ENCODE measurements at regions not wholly inside any gene's neighbourhood (a gene's known extent, or its start where the extent isn't known, plus 50 kb on each side); places are given as distances from the start of the nearest gene placed in this dataset.

DNA sequence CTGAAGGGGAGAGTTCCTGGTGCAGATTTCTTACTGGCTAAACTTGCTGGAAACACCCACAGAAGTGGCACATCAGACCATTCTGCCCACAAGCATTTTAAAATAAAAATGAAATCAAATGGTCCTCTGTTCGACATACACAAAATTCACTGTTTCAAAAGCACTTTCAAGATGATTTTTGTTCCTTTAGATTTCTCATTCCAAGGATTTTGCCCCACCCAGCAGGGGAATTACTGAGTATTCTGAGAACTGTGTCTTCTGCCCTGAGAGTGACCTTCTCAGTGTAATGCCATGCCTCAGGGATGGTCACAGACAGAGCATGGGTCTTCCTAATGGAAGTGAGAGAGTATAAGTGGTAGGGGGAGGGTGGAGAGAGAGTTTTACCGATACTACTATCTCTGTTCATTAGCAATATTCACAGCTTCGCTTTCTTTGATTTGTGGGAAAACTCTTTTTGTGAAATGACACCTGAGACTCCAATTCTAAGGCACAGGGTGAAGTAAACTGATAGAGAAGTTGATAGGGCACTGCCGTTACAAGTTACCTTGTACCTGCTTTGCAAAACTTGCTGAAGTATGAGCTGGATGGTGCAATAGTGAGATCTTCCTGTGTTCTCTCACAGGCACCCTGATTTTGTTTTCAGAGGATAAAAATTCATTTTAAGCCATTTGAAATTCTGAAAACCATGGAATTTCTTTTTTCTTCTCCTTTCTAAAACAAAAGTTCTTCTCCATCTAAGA lies 95.8 kb upstream of the CD180 start:
- H2AK5ac ChIP-seq (ENCODE audit: insufficient read length, low read length) = no peak overlapping the region
- no peak overlapping the region for H3K56ac ChIP-seq (ENCODE audit: insufficient read length, low read depth, low read length)
- H2AFZ ChIP-seq (ENCODE audit: low read length) = no peak overlapping the region
- H3K23ac ChIP-seq (ENCODE audit: insufficient read length, low read depth, low read length) = no peak overlapping the region
- H3K23me2 ChIP-seq (ENCODE audit: insufficient read length, low read depth, low read length, poor library complexity, severe bottlenecking) = no peaks in the 10 kb centered on the region
- H4K5ac ChIP-seq (ENCODE audit: insufficient read length, low read depth, low read length) = no peak overlapping the region
- H3K36me3 Mint-ChIP-seq (ENCODE audit: insufficient read depth in 1 of 3, low read depth in 3 of 3) = no peaks in the 10 kb centered on the region
- no peak overlapping the region for H2BK20ac ChIP-seq (ENCODE audit: low read depth, low read length, poor library complexity, severe bottlenecking)
- no peak overlapping the region for H3T11ph ChIP-seq (ENCODE audit: low read length)
- H3K18ac ChIP-seq (ENCODE audit: insufficient read length, low read depth, low read length) = no peak overlapping the region
- no peaks in the 10 kb centered on the region for H3K9me3 ChIP-seq (ENCODE audit: control insufficient read depth, low read depth, low read length)
- no peaks in the 10 kb centered on the region for H3K9me3 Mint-ChIP-seq
- H4K91ac ChIP-seq (ENCODE audit: insufficient read length, low read depth, low read length) = no peak overlapping the region
- H2BK12ac ChIP-seq (ENCODE audit: insufficient read length, low read depth, low read length) = no peak overlapping the region
- TF ChIP-seq, protein P1, sequence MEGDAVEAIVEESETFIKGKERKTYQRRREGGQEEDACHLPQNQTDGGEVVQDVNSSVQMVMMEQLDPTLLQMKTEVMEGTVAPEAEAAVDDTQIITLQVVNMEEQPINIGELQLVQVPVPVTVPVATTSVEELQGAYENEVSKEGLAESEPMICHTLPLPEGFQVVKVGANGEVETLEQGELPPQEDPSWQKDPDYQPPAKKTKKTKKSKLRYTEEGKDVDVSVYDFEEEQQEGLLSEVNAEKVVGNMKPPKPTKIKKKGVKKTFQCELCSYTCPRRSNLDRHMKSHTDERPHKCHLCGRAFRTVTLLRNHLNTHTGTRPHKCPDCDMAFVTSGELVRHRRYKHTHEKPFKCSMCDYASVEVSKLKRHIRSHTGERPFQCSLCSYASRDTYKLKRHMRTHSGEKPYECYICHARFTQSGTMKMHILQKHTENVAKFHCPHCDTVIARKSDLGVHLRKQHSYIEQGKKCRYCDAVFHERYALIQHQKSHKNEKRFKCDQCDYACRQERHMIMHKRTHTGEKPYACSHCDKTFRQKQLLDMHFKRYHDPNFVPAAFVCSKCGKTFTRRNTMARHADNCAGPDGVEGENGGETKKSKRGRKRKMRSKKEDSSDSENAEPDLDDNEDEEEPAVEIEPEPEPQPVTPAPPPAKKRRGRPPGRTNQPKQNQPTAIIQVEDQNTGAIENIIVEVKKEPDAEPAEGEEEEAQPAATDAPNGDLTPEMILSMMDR (conservative IDR thresholded peaks at IDR 0.05) = no peak
- H3K27me3 Mint-ChIP-seq (ENCODE audit: low read depth) = no peaks in the 10 kb centered on the region
- H4K8ac ChIP-seq (replicated peaks; ENCODE audit: insufficient read length, low read depth, low read length) = no peak overlapping the region
- no peak overlapping the region for H3K4me2 ChIP-seq (ENCODE audit: insufficient read depth, insufficient read length, low read length)
- H3K4me3 Mint-ChIP-seq = no peak overlapping the region
- H3K79me1 ChIP-seq (ENCODE audit: insufficient read depth, low read depth, low read length, poor library complexity, severe bottlenecking) = no peaks in the 10 kb centered on the region
- no peak overlapping the region for H3K9ac ChIP-seq (ENCODE audit: extremely low read depth, insufficient read length, low read length)
- H3K14ac ChIP-seq (ENCODE audit: insufficient read depth, low read length) = no peak overlapping the region
- no peak overlapping the region for H2BK5ac ChIP-seq (ENCODE audit: insufficient read length, low read length)
- no peaks in the 10 kb centered on the region for H4K20me1 ChIP-seq (ENCODE audit: control insufficient read depth, insufficient read depth, insufficient read length)
- H3K4me1 Mint-ChIP-seq = peaks cover 0 to 5% of the 10 kb centered on the region in 2 experiments; a peak in 2 of 4 replicates
- H3K27ac Mint-ChIP-seq = peak overlapping the region in 1 of 3 experiments; percentile 25; a peak in 1 of 7 replicates
- no peaks in the 10 kb centered on the region for H3K27me3 ChIP-seq (ENCODE audit: insufficient read depth, low read length)
- DNase-seq = no peak
- peaks cover 3% of the 10 kb centered on the region; the same call in 1 of the 2 replicates for H3K4me1 ChIP-seq (ENCODE audit: insufficient read depth, low read length)
- no peaks in the 10 kb centered on the region for H3K79me2 ChIP-seq (ENCODE audit: insufficient read depth, low read length)
- H2BK120ac ChIP-seq (ENCODE audit: low read depth, low read length, poor library complexity, severe bottlenecking) = no peak overlapping the region
- no CpG with 5 or more reads among the region's 4 CpGs for WGBS (ENCODE audit: extremely low coverage, insufficient read length, low lambda C conversion rate)
- no peak overlapping the region for H2BK15ac ChIP-seq (ENCODE audit: low read depth, low read length)
- H3K4ac ChIP-seq (ENCODE audit: low read depth, low read length) = no peak overlapping the region
- no peak overlapping the region for H3K27ac ChIP-seq (ENCODE audit: insufficient read length, low read depth, low read length)
